ENCODE measurements at regions not wholly inside any gene's neighbourhood (a gene's known extent, or its start where the extent isn't known, plus 50 kb on each side); places are given as distances from the start of the nearest gene placed in this dataset.

DNA sequence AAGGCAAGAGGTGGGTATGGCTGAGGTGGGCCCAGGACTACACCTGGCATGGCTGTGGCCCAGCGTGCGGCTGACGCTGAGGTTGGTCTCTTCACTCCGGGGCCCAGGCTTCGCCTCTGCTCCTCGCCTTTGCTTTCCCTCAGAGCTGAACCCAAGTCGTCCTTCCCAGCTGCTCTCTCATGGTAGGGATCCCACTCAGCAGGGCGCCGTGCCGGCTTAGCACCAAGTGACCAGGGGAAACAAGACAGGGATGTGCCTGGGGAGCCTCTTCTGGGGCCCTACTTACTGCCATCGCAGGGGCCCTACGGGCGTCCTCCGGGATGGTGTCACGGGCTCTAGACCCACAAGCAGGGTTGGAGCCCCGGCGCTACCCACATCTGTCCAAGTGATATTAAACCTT, 138.1 kb upstream of the ALKAL2 start:
- DNase-seq (ENCODE audit: low read depth) = no peak

DNA sequence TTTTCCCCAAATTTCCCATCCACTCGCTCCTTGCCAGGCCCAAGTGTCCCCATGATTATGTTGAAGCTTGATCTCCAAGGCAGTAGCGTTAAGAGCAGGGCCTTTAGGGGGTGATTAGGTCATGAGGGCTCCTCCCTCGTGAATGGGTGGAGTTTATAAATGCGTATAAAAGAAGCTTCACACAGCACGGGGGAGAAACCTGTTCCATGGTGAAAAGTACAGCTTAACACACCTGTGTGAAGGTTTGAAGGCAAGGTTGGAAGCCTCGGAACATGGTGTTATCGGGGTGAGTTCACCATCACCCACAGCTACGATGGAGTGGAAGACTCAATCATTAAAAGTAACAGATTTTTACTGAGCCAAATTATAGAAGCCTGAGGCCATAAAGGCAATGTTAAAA, 137.4 kb upstream of the ALKAL2 start:
- DNase-seq (ENCODE audit: low read depth) = no peak

DNA sequence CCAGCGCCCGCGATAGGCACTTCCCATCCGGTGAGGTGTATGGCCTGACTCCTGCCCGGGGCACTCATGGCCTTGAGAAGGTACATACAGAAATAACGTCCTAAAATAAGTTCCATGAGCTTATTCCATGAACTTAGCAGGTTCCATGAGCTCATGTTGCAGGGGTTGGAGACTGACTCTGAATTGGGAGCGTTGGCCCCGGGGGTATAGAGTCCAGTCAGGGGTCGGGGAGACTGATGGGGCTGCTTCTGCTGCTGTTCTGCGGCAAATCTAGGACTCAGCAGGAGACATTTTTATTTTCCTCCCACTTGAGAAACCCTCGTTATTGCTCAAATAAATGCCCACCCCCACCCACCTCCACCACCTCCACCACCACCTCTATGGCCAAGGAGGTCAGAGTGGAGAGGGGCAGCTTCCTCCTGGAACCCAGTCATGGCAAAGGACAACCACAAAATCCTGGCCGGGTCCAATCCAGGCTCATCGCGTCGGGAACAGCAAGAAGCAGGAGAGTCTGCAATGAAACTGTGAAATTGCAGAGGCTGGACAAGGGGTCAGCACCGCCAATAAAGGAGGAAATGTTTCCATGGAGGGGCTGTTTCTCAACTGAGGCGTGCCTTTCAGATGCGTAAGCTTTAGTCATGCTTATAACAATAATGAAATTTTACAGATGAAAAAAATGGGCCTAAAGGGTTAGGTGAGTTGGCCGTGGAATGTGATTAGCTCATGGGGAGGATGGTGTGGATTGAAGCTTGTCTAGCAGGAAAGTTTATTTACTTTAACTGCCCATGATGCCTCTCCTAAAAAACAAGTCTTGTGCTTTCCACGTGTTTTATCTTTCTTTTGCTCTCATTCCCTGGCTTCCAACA, 136.6 kb upstream of the ALKAL2 start:
- DNase-seq (ENCODE audit: low read depth) = no peak

DNA sequence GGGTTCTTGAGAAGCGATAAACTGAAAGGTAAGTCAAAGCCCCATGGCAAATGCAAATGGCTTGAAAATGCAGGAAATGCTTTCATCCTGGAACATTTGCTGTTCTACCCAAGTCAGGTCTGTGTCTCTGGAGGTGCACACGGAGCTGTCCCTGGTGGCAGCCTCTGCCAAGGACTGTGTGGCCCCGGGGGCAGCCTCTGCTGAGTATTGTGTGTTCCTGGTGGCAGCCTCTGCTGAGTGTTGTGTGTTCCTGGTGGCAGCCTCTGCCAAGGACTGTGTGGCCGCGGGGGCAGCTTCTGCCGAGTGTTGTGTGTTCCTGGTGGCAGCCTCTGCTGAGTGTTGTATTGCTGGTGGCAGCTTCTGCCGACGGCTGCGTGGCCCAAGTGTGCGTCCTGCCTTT, 135.6 kb upstream of the ALKAL2 start:
- DNase-seq (ENCODE audit: low read depth) = no peak

DNA sequence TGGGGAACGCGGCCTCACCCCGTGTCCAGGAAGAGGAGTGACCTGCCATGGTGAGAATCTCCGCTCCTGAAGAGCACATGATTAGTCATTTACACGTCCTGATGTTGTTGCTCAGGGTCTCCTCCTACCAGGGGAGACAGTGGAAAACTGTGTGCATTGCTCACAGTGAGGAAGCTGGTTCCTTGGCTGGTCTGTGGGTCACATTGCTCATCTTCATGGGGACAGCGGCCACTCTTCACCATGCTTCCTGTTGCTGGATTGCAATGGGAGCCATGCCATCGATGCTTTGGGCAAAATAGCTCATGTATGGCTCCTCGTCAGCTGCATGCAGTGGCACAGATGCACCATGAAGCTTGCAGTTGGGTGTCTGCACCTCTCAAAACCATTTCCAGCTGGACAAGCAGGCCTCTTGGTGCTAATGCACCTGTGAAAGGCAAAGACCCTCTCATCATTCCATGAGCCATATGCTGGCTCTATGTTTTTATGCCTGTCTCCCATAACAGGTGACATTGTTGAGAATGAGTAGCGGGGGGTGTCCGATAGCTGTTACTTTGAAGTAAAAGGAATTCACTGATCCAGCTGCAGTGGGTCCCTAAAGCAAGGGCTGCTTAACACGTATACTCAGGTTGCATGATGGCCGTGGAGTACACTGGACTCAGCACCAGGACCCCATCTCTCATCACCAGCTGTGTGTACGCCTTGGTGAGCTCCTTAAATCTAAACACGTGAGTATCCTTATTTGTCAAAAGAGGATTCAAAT, 135.0 kb upstream of the ALKAL2 start:
- no peak for DNase-seq (ENCODE audit: low read depth)

DNA sequence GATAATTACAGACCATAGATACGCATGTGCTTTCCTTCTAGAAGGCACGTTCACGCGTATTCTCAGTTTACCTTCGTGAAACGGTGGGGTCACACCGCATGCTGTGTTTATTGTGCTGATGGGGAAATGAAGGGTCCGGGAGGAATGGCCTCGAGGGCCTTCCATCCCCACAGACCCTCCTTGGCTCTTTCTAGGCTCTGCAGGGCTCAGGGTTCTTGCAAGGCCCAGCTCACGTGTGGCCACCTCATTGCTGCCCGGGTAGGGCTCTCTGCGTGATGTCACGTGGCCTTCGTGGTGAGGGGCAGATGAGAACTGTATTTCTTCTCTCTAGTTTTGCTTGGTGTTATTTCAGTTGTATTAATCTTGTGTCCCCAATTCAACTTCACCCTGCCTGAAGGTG, 133.5 kb upstream of the ALKAL2 start:
- DNase-seq (ENCODE audit: low read depth) = no peak

DNA sequence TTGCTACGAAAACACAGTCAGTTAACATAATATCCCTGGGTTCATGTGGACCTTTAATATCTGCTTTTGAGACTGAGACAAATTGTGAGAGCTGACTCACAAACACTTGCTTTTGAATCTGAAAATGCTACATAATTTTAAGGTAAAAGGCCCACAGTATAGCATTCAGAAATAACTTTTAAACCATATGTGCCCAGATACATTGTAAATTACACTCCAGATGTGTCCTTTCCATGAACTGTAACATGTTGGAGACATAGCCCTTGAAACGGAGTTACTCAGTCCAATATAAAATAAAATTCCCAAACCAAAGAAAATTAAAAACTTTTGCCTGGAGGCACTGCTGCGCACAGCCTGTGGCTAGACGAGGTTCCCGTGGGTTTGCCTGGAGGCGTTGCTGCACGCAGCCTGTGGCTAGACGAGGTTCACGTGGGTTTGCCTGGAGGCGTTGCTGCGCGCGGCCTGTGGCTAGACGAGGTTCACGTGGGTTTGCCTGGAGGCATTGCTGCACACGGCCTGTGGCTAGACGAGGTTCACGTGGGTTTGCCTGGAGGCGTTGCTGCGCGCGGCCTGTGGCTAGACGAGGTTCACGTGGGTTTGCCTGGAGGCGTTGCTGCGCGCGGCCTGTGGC, 131.9 kb upstream of the ALKAL2 start:
- DNase-seq (ENCODE audit: low read depth) = no peak

DNA sequence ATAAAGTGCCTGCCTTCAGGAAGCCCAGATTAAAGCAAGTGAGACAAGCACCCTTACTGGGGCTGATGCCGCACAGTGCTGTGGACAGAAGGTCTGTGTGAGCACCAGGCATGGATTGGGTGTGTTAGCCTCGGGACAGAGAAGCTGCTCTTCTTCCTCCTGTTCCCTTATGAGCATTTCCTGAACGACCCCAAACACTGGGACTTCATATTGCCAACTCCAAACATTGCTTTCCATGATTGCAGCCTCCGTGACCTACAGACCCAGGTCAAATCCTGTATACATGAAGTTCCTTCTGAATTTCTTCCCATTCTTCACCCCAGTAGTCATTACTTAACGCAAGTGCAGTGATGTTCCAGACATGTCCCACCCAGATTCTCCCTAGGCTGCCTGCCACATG, 129.8 kb upstream of the ALKAL2 start:
- DNase-seq (ENCODE audit: low read depth) = no peak

DNA sequence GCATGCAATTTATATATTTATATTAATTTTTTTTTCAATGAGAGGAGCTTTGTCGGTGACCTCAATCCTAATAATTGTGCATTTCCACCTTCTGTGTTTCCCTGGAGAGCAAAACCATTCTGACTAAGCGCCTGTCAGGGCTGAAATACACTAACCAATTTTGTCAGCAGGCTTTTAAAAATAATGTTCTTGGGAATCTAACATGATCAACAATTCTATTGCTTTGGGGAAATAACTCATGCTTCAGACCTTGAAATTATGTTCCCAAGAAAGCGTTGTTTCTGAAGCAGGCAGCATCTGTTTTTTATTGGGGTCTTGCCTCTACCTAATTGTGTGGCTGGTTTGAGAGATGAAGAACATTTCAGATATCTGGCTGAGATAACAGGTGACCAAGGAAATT, 129.1 kb upstream of the ALKAL2 start:
- no peak for DNase-seq (ENCODE audit: low read depth)

DNA sequence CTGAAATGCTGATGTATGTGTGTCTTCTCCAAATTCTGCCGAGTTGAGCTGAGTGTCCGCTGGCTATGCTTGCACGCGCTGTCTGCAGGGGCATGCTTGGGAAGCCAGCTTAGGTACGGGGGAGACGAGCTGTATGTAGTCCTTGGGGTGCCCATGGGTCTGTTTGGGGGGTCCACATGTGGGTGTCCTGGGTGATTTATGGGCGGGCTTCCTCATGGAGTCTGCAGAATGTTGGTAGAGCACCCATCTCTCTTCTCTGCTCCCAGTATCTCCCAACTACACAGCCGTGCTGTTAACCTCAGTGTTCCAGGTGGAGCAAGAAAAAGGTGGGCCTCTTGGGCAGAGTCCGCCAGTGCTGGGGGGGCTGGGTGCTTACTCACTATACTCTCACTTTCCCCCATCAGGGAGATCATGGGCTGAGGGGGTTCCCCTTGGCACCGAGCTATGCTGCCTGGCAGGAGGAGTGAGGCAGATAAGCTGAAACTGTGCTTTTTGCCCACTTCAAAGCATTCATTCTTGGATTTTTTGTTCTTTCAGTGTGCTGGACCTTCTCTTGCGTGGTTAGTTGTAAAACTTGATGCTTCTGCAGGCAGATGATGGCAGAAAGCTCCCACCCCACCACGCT, 128.2 kb upstream of the ALKAL2 start:
- DNase-seq (ENCODE audit: low read depth) = no peak

DNA sequence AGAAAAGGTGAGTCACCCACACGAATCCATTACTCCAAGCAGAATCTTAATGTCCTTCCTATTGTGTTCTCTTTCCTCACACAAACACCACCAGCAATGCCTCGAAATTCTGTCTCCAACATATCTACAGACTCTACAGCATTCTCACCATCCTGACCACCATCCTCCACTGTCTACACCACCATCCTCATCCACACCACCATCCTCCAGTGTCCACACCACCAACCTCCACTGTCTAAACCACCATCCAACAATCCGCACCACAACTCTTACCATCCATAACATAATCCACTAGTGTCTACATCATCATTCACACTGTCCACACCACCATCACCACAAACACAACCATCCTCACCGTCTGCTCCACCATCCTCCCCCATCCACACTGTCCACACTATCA, 121.6 kb upstream of the ALKAL2 start:
- no peak for DNase-seq (ENCODE audit: low read depth)

DNA sequence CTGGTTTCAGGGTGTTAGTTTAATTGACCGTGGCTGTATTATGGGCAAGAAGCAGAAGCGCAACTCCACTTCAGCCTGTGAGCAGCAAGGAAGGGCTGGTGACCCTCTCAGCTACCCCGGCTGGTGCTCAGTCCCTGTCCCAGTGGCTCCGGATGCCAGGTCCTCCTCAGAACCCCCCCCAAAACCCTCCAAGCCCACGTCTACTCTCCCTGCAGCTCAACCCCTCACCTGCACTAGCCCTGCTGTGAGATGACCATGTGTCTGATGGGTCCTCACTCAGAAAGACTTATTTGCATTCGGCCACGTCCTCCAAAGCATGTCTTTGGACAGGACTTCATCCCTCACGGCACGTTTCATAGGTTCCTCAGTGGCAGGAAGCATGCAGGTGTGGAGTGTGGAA, 119.7 kb upstream of the ALKAL2 start:
- DNase-seq (ENCODE audit: low read depth) = no peak

DNA sequence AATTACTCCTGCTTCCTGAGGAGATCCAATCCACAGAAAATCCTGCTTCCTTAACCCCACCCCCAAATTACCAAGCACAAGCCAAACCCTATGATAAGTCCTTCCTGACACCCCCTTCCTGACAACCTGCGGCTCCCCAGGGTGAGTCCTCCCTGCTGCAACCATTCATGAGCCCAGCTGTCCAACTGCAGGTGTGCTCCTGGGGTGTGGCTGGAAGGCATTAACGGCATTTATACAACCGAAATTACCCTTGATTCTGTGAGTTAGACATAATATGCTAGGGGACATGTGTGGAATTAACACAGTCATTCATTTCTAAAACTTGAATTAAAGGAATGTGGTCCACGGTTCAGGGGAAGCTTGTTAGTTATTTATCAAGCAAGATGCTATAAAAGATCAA, 119.0 kb upstream of the ALKAL2 start:
- no peak for DNase-seq (ENCODE audit: low read depth)

DNA sequence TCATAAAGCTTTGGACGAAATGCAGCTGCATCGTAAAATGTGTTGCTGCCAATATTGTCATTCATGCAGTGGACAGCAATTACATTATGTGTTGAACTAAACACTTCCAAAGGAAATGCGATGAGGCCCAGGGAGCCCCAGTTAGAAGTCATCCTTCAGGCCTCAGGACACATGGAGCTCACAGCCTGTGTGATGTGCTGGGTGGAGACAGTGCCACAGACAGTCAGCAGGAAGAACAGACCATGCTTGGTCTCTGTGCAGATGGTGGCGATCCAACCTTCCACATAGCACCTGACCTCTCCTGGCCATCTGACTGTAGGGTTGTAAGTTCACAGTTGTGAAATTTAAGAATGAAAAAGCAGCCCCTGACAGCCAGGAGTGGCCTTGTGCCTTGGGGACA, 118.3 kb upstream of the ALKAL2 start:
- DNase-seq (ENCODE audit: low read depth) = no peak

DNA sequence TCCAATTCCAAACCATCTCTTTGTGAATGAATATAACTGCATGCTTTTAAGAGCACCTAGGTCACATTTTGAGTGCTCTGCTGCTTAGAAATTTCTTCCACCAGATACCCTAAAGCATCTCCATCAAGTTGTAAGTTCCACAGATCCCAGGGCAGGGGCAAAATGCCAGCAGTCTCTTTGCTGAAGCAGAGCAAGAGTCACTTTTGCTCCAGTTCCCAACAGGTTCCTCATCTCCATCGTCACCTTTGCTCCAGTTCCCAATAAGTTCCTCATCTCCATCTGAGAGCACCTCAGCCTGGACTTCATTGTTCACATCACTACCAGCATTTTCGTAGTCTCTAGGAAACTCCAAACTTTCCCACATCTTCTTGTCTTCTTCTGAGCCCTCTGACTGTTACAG, 116.7 kb upstream of the ALKAL2 start:
- DNase-seq (ENCODE audit: low read depth) = no peak

DNA sequence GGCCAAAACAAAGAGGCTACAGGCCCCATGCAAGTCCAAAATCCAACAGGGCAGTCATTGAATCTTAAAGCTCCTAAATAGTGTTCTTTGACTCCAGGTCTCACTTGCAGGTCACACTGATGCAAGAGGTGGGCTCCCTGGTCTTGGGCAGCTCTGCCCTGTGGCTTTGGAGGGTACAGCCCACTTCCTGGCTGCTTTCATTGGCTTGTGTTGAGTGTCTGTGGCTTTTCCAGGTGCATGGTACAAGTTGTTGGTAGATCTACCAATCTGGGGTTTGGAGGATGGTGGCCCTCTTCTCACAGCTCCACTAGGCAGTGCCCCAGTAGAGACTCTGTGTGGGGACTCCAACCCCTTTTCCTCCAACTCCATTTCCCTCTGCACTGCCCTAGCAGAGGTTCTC, 115.8 kb upstream of the ALKAL2 start:
- no peak for DNase-seq (ENCODE audit: low read depth)

DNA sequence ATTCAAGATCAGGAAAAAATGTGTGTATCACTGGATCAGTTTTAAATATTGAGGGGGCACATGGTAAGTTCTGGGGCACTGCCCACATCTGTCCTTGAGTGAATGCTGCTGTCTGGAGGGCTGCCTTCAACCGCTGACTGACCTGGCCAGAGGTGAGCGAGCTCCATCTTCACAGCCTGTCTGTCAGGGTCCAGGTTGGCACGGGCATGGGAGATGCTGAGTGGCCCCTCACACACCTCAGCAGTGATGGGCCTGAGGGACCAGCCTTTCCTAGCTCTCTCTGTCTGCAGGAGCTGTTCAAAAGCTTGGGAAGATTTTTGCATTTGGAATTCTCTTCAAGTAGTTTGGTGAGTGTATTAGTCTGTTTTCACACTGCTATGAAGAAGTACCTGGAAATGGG, 114.8 kb upstream of the ALKAL2 start:
- DNase-seq (ENCODE audit: low read depth) = no peak

DNA sequence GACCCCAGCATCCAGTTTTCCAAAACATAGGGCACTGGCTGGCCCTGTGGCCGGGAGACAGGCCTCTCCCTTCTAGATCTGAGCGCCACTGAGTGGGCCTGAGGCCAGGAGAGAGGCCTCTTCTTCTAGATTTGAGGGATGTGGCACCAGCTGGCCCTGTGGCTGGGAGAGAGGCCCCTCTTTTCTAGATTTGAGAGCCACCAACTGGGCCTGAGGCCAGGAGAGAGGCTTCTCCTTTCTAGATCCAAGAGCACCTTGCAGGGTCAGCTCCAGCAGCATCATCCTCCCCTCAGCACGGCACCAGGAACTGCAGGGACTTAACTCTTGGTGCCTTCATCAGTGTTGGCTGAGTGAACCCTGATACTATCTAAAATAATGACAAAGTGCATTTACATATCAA, 114.3 kb upstream of the ALKAL2 start:
- DNase-seq (ENCODE audit: low read depth) = no peak

DNA sequence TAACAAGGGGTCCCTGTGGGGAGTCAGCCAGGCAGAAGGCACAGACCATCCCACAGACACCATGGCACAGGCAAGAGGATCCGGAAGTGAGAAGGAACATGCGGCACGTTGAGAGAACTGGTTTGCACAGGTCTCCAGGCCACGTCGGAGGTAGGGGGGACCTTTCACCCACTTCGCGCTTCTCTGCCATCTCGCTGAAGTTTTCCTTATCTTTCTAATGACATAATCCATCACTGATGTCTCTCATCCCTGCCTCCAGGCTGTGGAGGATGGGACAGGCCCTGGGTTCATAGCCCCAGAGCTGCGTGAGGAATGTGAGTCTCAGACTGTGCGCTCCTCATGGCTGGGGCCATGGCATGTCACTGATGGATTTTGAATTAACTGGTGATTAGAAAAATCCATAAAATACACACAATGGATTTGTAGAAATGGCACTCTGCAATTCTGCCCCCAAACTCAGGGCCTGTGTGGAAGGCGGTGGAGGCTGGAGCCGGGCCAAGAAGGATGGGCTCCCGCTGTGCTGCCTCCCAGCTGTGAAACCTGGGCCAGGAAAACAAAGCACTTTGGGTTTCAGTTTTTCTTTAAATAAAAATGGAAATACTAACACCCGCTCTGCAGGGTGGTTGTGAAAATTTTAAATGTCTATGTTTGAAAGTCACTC, 113.3 kb upstream of the ALKAL2 start:
- DNase-seq (ENCODE audit: low read depth) = no peak

DNA sequence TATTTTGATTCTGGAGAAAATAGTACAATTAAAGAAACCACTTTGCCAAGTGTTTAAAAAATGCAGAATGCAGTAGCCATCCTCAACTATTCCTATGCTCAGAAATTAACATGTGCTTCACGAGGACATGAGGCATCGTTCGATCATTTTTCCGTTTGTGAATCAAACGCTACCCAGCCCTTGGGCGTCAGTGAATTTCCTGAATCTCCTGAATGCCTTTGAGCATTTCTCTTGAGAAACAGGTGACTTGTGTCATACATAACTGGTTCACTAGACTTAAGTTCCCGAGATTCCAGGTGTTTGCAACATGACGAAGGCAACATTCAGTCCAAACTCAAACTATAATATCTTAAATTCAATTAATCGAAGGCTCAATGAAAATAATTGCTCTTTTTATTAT, 110.0 kb upstream of the ALKAL2 start:
- DNase-seq (ENCODE audit: low read depth) = no peak

DNA sequence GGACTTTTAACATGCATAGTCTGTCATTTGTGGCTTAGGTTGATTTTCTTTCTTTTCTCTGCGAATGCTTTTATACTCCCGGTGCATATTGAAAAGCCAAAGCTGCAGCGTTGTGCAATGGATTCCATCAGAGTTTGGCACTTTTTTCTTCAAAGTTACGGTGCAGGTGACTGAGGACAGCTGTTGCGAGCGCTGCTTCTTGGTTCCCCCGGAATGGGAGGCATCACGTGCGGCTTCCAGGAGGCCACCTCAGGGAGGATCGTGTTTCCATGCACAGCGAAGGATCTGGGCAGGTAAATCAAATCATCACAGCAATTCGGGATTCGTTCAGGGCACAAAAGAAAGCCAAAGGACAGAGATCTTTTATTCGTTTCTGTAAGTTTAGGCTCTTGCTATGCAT, 109.6 kb upstream of the ALKAL2 start:
- no peak for DNase-seq (ENCODE audit: low read depth)

DNA sequence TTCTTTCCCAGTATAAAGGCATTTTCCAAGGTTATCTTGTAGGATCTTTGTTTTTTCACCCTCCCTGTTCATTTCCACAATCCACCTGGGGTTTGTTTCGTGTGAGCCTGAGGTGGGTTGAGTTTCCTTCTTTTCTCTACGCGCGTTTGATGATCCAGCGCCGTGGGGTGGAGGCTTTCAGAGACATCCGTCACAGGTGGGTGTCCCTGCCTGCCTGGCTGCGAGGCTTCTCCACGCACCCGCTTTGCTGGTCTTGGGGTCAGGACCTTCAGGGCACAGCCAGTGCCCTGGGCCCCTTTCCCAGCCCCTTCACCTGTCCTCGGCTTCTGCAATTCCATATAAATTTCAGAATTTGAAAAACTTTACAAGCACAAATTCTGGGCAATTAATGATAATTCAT, 109.0 kb upstream of the ALKAL2 start:
- no peak for DNase-seq (ENCODE audit: low read depth)

Measured in stimulated activated CD8-positive, alpha-beta memory T cell treated with anti-CD3 and anti-CD28 coated beads, Interleukin-7, amount 100 ng/mL, for 24 hours (primary cell).